GM23338 (cell line): ENCODE measurements at regions not wholly inside any gene's neighbourhood (a gene's known extent, or its start where the extent isn't known, plus 50 kb on each side); places are given as distances from the start of the nearest gene placed in this dataset.

Experiments used
- CREB1 ChIP-seq: fragments of 250-450 bp; sonication (Bioruptor Pico); IDR thresholded peaks from 2 replicates; pipeline ENCODE4 v1.5.0; 2020; ENCODE audit warnings: low read depth, mild to moderate bottlenecking, moderate library complexity
- ETS1 ChIP-seq: IDR thresholded peaks from 2 replicates; pipeline ENCODE4 v1.6.1; 2016; ENCODE audit warnings: antibody characterized with exemption
- EZH2 ChIP-seq: fragments of 200-600 bp; sonication (generic); IDR thresholded peaks from one replicate; pipeline ENCODE4 v1.8.0; 2017; ENCODE audit warnings: antibody characterized with exemption, mild to moderate bottlenecking, low read depth; ENCODE audit not compliant: unreplicated experiment
- EZH2phosphoT487 ChIP-seq: fragments of 200-600 bp; sonication (generic); IDR thresholded peaks from one replicate; pipeline ENCODE4 v1.8.1; 2018; ENCODE audit warnings: antibody characterized with exemption; ENCODE audit not compliant: unreplicated experiment
- POLR2AphosphoS5 ChIP-seq: IDR thresholded peaks from 2 replicates; pipeline ENCODE4 v1.6.1; 2016; ENCODE audit warnings: antibody characterized with exemption, low read depth
- REST ChIP-seq: IDR thresholded peaks from one replicate; pipeline ENCODE4 v1.6.1; 2018; ENCODE audit warnings: antibody characterized with exemption; ENCODE audit not compliant: unreplicated experiment
- ZNF331 ChIP-seq: fragments of 250-450 bp; sonication (Bioruptor Pico); IDR thresholded peaks from 2 replicates; pipeline ENCODE4 v1.5.0; 2020; ENCODE audit warnings: low read depth, mild to moderate bottlenecking, moderate library complexity
- TF ChIP-seq, protein P1 (sequence below), 2 experiments: fragments of 200-600 bp in 1 of 2; sonication (generic) in 1 of 2; conservative IDR thresholded peaks; 2 replicates each; pipeline versions ENCODE4 v1.5.1 to v1.6.1; 2016 to 2017; ENCODE audit warnings: antibody characterized with exemption in 2 of 2, low read depth in 2 of 2, mild to moderate bottlenecking in 2 of 2, moderate library complexity in 1 of 2

GRCh38 chr1:102783487-102783886 lies 324.8 kb downstream of the COL11A1 start:
- TF ChIP-seq, protein P1, sequence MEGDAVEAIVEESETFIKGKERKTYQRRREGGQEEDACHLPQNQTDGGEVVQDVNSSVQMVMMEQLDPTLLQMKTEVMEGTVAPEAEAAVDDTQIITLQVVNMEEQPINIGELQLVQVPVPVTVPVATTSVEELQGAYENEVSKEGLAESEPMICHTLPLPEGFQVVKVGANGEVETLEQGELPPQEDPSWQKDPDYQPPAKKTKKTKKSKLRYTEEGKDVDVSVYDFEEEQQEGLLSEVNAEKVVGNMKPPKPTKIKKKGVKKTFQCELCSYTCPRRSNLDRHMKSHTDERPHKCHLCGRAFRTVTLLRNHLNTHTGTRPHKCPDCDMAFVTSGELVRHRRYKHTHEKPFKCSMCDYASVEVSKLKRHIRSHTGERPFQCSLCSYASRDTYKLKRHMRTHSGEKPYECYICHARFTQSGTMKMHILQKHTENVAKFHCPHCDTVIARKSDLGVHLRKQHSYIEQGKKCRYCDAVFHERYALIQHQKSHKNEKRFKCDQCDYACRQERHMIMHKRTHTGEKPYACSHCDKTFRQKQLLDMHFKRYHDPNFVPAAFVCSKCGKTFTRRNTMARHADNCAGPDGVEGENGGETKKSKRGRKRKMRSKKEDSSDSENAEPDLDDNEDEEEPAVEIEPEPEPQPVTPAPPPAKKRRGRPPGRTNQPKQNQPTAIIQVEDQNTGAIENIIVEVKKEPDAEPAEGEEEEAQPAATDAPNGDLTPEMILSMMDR (conservative IDR thresholded peaks at IDR 0.05; ENCODE audit: low read depth in 2 of 2) = no peak
- TF ChIP-seq EZH2 (no peak), POLR2AphosphoS5 (no peak), EZH2phosphoT487 (no peak), ETS1 (no peak), CREB1 (CRISPR knock-in tag) (no peak), REST (no peak), ZNF331 (CRISPR knock-in tag) (no peak)
